SH-SY5Y (cell line): ENCODE measurements at regions not wholly inside any gene's neighbourhood (a gene's known extent, or its start where the extent isn't known, plus 50 kb on each side); places are given as distances from the start of the nearest gene placed in this dataset.

Experiments used
- GATA2 ChIP-seq: IDR thresholded peaks from 2 replicates; pipeline ENCODE4 v1.6.1; 2011; ENCODE audit warnings: mild to moderate bottlenecking, low read depth, low read length
- GATA3 ChIP-seq: IDR thresholded peaks from 2 replicates; pipeline ENCODE4 v1.6.1; 2011; ENCODE audit warnings: low read depth, mild to moderate bottlenecking, low read length, moderate library complexity

GRCh38 chr15:94704946-94705345 is 473.6 kb downstream of the MCTP2 start:
- no peak for TF ChIP-seq GATA2
- TF ChIP-seq GATA3, result no peak
